ENCODE measurements at regions not wholly inside any gene's neighbourhood (a gene's known extent, or its start where the extent isn't known, plus 50 kb on each side); places are given as distances from the start of the nearest gene placed in this dataset.

DNA sequence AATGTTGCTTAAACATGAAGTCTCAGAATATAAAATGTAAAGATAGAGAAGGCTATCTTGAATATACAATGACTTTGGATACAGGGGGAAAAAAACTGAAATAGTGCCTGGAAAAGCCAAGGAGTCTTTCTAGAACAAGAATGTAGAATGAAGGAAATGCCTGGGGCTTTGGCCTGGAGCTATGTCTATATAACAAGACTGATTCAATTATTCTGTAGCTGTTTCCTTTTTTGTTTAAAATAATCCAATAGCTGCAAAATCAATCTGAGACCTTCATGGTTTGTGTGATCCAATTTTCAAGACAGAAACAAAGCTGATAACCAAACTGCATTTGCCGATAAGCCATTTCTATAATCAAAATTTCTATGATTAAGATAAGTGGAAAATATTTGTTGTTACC, 530.9 kb upstream of the NBEA start:
- TF ChIP-seq, protein P1, sequence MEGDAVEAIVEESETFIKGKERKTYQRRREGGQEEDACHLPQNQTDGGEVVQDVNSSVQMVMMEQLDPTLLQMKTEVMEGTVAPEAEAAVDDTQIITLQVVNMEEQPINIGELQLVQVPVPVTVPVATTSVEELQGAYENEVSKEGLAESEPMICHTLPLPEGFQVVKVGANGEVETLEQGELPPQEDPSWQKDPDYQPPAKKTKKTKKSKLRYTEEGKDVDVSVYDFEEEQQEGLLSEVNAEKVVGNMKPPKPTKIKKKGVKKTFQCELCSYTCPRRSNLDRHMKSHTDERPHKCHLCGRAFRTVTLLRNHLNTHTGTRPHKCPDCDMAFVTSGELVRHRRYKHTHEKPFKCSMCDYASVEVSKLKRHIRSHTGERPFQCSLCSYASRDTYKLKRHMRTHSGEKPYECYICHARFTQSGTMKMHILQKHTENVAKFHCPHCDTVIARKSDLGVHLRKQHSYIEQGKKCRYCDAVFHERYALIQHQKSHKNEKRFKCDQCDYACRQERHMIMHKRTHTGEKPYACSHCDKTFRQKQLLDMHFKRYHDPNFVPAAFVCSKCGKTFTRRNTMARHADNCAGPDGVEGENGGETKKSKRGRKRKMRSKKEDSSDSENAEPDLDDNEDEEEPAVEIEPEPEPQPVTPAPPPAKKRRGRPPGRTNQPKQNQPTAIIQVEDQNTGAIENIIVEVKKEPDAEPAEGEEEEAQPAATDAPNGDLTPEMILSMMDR (IDR thresholded peaks at IDR 0.05) = no peak
- no peak for TF ChIP-seq POLR2A (IDR thresholded peaks at IDR 0.05)

All from esophagus squamous epithelium (tissue), 4 donors.